ENCODE measurements at regions not wholly inside any gene's neighbourhood (a gene's known extent, or its start where the extent isn't known, plus 50 kb on each side); places are given as distances from the start of the nearest gene placed in this dataset.

- H3K4me1 Mint-ChIP-seq = no peaks in the 10 kb centered on the region
- Histone ChIP-seq H2AFZ (ENCODE audit: insufficient read depth, low read depth, low read length, poor library complexity, severe bottlenecking) (no peak overlapping the region), H3K4me3 (ENCODE audit: control extremely low read depth in 1 of 5, extremely low read depth in 1 of 5, insufficient read depth in 1 of 5, low read depth in 2 of 5, low read length in 4 of 5) (no peak overlapping the region), H3K36me3 (replicated peaks in 1 of 2; ENCODE audit: control extremely low read depth in 1 of 2, control insufficient read depth in 1 of 2, extremely low read depth in 1 of 2, insufficient read depth in 2 of 2, low read length in 1 of 2) (no peaks in the 10 kb centered on the region), H3K4me1 (ENCODE audit: control insufficient read depth in 2 of 2, insufficient read depth in 2 of 2, low read length in 2 of 2) (no peaks in the 10 kb centered on the region), H3K9ac (ENCODE audit: low read length) (no peak overlapping the region), H4K20me1 (ENCODE audit: control insufficient read depth, insufficient read depth, low read length, poor library complexity, severe bottlenecking) (no peaks in the 10 kb centered on the region), H3K9me3 (ENCODE audit: control extremely low read depth in 1 of 3, control insufficient read depth in 2 of 3, insufficient read depth in 1 of 3, low read length in 2 of 3) (peaks cover 0 to 8% (median 0%) of the 10 kb centered on the region in 3 donors), H3K4me2 (replicated peaks; ENCODE audit: low read depth, low read length, poor library complexity, severe bottlenecking) (no peak overlapping the region), H3K27me3 (replicated peaks in 1 of 4; ENCODE audit: control extremely low read depth in 1 of 4, control insufficient read depth in 3 of 4, insufficient read depth in 4 of 4, low read length in 3 of 4) (no peaks in the 10 kb centered on the region), H3K79me2 (ENCODE audit: control insufficient read depth, insufficient read depth, low read length) (no peaks in the 10 kb centered on the region), H3K27ac (ENCODE audit: low read length in 2 of 2) (no peak overlapping the region)
- no peak overlapping the region for H3K27ac Mint-ChIP-seq
- no peaks in the 10 kb centered on the region for H3K9me3 Mint-ChIP-seq (ENCODE audit: insufficient read depth)
- ChIA-PET CTCF (no interaction called here), POLR2A (no interaction called here)
- DNase-seq = no peak
- intact Hi-C loops (cut with micrococcal nuclease) = no loop called here
- H3K4me3 Mint-ChIP-seq = no peak overlapping the region
- ATAC-seq (ENCODE audit: low read depth) = no peak
- no peaks in the 10 kb centered on the region for H3K27me3 Mint-ChIP-seq
- WGBS (ENCODE audit: insufficient coverage) = no CpG with 5 or more reads among the region's 2 CpGs
- TF ChIP-seq EZH2 (IDR thresholded peaks at IDR 0.05; ENCODE audit: borderline replicate concordance, insufficient read depth, low read depth, low read length, poor library complexity, severe bottlenecking) = no peak
- TF ChIP-seq CTCF (IDR thresholded peaks at IDR 0.05) = no peak
Observed at GRCh38 chr9:104319198-104319597, 184.9 kb upstream of the OR13F1 start.

- POLR2A ChIA-PET = no interaction called here
- H3K27me3 ChIP-seq (replicated peaks in 1 of 4; ENCODE audit: control extremely low read depth in 1 of 4, control insufficient read depth in 3 of 4, insufficient read depth in 4 of 4, low read length in 3 of 4) = no peaks in the 10 kb centered on the region
- no peak for TF ChIP-seq EZH2 (IDR thresholded peaks at IDR 0.05; ENCODE audit: borderline replicate concordance, insufficient read depth, low read depth, low read length, poor library complexity, severe bottlenecking)
- TF ChIP-seq CTCF (IDR thresholded peaks at IDR 0.05) = no peak
- no peak overlapping the region for H2AFZ ChIP-seq (ENCODE audit: insufficient read depth, low read depth, low read length, poor library complexity, severe bottlenecking)
- WGBS (ENCODE audit: insufficient coverage) = 100% methylated on average over 1 of the region's 3 CpGs
- H3K4me1 ChIP-seq (ENCODE audit: control insufficient read depth in 2 of 2, insufficient read depth in 2 of 2, low read length in 2 of 2) = no peaks in the 10 kb centered on the region
- H3K9ac ChIP-seq (ENCODE audit: low read length) = no peak overlapping the region
- H4K20me1 ChIP-seq (ENCODE audit: control insufficient read depth, insufficient read depth, low read length, poor library complexity, severe bottlenecking) = no peaks in the 10 kb centered on the region
- H3K4me1 Mint-ChIP-seq = no peaks in the 10 kb centered on the region
- CTCF ChIA-PET = no interaction called here
- no peak for ATAC-seq (ENCODE audit: low read depth)
- H3K4me3 ChIP-seq (ENCODE audit: control extremely low read depth in 1 of 5, extremely low read depth in 1 of 5, insufficient read depth in 1 of 5, low read depth in 2 of 5, low read length in 4 of 5) = no peak overlapping the region
- H3K9me3 ChIP-seq (ENCODE audit: control extremely low read depth in 1 of 3, control insufficient read depth in 2 of 3, insufficient read depth in 1 of 3, low read length in 2 of 3) = peaks cover 0 to 8% (median 0%) of the 10 kb centered on the region in 3 donors
- H3K36me3 ChIP-seq (replicated peaks in 1 of 2; ENCODE audit: control extremely low read depth in 1 of 2, control insufficient read depth in 1 of 2, extremely low read depth in 1 of 2, insufficient read depth in 2 of 2, low read length in 1 of 2) = no peaks in the 10 kb centered on the region
- intact Hi-C loops (cut with micrococcal nuclease) = no loop called here
- no peak overlapping the region for H3K27ac Mint-ChIP-seq
- no peaks in the 10 kb centered on the region for H3K9me3 Mint-ChIP-seq (ENCODE audit: insufficient read depth)
- no peaks in the 10 kb centered on the region for H3K27me3 Mint-ChIP-seq
- no peak overlapping the region for H3K4me2 ChIP-seq (replicated peaks; ENCODE audit: low read depth, low read length, poor library complexity, severe bottlenecking)
- H3K27ac ChIP-seq (ENCODE audit: low read length in 2 of 2) = no peak overlapping the region
- H3K4me3 Mint-ChIP-seq = no peak overlapping the region
- DNase-seq = no peak
- H3K79me2 ChIP-seq (ENCODE audit: control insufficient read depth, insufficient read depth, low read length) = no peaks in the 10 kb centered on the region
Observed at GRCh38 chr9:104319685-104320084, 184.4 kb upstream of the OR13F1 start.
